ENCODE measurements at regions not wholly inside any gene's neighbourhood (a gene's known extent, or its start where the extent isn't known, plus 50 kb on each side); places are given as distances from the start of the nearest gene placed in this dataset.

DNA sequence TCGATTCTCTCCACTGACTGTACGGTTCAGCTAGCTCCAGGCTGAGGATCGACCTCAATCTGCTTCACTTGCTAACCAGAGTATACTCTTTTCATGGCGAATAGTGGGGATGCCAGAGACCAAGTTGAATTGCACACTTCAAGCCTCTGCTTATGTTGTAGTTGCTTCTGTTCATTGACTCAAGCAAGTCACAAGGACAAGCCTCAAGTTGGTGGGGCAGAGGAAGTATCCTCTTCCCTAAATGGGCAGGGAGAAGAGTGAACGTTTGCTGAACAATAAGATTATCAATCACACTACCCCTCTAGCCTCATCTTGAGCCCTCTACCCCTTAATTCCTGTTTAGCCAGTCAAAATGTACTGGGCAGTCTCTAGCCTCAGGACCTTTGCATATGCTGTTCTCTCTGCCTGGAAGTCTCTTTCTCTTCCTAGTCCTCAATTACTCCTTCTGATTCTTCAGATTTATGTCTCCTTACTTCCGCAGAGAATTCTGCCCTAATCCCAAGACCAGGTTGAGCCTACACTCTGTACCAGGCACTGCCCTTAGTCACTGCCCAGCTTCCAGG, 390.4 kb upstream of the PROK2 start:
- H3K27me3 ChIP-seq (replicated peaks in 1 of 4; ENCODE audit: control insufficient read depth in 3 of 4, extremely low read depth in 1 of 4, insufficient read depth in 3 of 4, low read length in 3 of 4) = no peaks in the 10 kb centered on the region; a peak in 1 of 7 replicates
- FAIRE-seq (no peak), DNase-seq (ENCODE audit: low read depth in 1 of 2, low spot score in 2 of 2) (no peak)
- 84% methylated on average over 6 of the region's 6 CpGs; no CpG with 5 or more reads in 1 of the 2 experiments for WGBS, 2 experiments (ENCODE audit: extremely low coverage in 1 of 2, insufficient coverage in 1 of 2, insufficient read length in 1 of 2, insufficient replicate concordance in 2 of 2, low coverage in 1 of 2, low lambda C conversion rate in 2 of 2, missing lambda C conversion rate in 1 of 2)
- H3K18ac ChIP-seq (ENCODE audit: extremely low read depth, low read length) = no peak overlapping the region
- ChIA-PET POLR2A (ENCODE audit: partially characterized antibody) (no interaction called here), CTCF (ENCODE audit: partially characterized antibody) (interaction anchor here (0.8 kb wide), 1 partner anchor 13 kb away, joined by 3 read pairs; no protein-coding TSS in a partner anchor)
- no peak overlapping the region for H2AFZ ChIP-seq (ENCODE audit: low read length)
- no peak overlapping the region for H3K9ac ChIP-seq (replicated peaks in 1 of 4; ENCODE audit: extremely low read depth in 1 of 4, low read depth in 3 of 4, low read length in 3 of 4)
- no peak overlapping the region for H4K91ac ChIP-seq (replicated peaks; ENCODE audit: insufficient read length, low read length)
- no peaks in the 10 kb centered on the region for H4K20me1 ChIP-seq (replicated peaks in 1 of 2; ENCODE audit: control insufficient read depth in 1 of 2, insufficient read depth in 2 of 2, low read length in 2 of 2)
- no peak overlapping the region for H3K4me3 ChIP-seq (ENCODE audit: extremely low read depth in 1 of 4, insufficient read depth in 2 of 4, low read depth in 3 of 4, low read length in 4 of 4)
- no peaks in the 10 kb centered on the region for H3K79me1 ChIP-seq (ENCODE audit: low read depth, low read length)
- H4K5ac ChIP-seq (ENCODE audit: insufficient read length, low read depth, low read length) = no peak overlapping the region
- no peak overlapping the region for H3K56ac ChIP-seq (replicated peaks; ENCODE audit: insufficient read length, low read depth, low read length)
- no peak overlapping the region for H2BK120ac ChIP-seq (replicated peaks; ENCODE audit: low read depth, low read length)
- H3K79me2 ChIP-seq (ENCODE audit: control insufficient read depth in 1 of 2, insufficient read depth in 2 of 2, low read length in 2 of 2) = no peaks in the 10 kb centered on the region
- no peak overlapping the region for H2AK5ac ChIP-seq (ENCODE audit: low read depth, low read length)
- H2BK12ac ChIP-seq (ENCODE audit: low read depth, low read length) = no peak overlapping the region
- no peak overlapping the region for H3K27ac ChIP-seq (ENCODE audit: low read depth, low read length)
- H3K9me3 ChIP-seq (ENCODE audit: insufficient read depth in 2 of 2, low read depth in 1 of 2, low read length in 1 of 2) = no peaks in the 10 kb centered on the region
- no peaks in the 10 kb centered on the region for H3K23me2 ChIP-seq (ENCODE audit: low read depth, low read length)
- peaks cover 0 to 3% (median 0%) of the 10 kb centered on the region in 4 experiments; a peak in 2 of 7 replicates for H3K4me1 ChIP-seq (replicated peaks in 1 of 4; ENCODE audit: control insufficient read depth in 3 of 4, insufficient read depth in 4 of 4, low read length in 3 of 4)
- no peak overlapping the region for H3K14ac ChIP-seq (ENCODE audit: insufficient read length)
- no peak overlapping the region for H2BK5ac ChIP-seq (ENCODE audit: low read depth, low read length)
- H3K4ac ChIP-seq (replicated peaks; ENCODE audit: insufficient read length, low read depth, low read length) = no peak overlapping the region
- no peak overlapping the region for H3K23ac ChIP-seq (ENCODE audit: insufficient read length)
- H2BK20ac ChIP-seq (ENCODE audit: low read length) = no peak overlapping the region
- no peaks in the 10 kb centered on the region for H3K36me3 ChIP-seq (ENCODE audit: control insufficient read depth in 2 of 4, insufficient read depth in 4 of 4, low read length in 3 of 4)
- peak overlapping the region; percentile 29; the same call in 1 of the 2 replicates for H2BK15ac ChIP-seq (ENCODE audit: low read length)
- no peak overlapping the region for H4K8ac ChIP-seq (ENCODE audit: extremely low read depth, insufficient read depth, low read length)
- H3K4me2 ChIP-seq (ENCODE audit: insufficient read depth in 1 of 2, low read depth in 2 of 2, low read length in 2 of 2) = no peak overlapping the region
- no peak for TF ChIP-seq RBBP5 (IDR thresholded peaks at IDR 0.05; ENCODE audit: borderline replicate concordance, low read depth, low read length)
- TF ChIP-seq PHF8 (conservative IDR thresholded peaks at IDR 0.05; ENCODE audit: low read depth, low read length) = no peak
- TF ChIP-seq, protein P1, sequence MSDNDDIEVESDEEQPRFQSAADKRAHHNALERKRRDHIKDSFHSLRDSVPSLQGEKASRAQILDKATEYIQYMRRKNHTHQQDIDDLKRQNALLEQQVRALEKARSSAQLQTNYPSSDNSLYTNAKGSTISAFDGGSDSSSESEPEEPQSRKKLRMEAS (IDR thresholded peaks at IDR 0.05) = no peak
- no peak for TF ChIP-seq GTF2F1 (IDR thresholded peaks at IDR 0.05; ENCODE audit: borderline replicate concordance, low read depth, low read length)
- no peak for TF ChIP-seq TEAD4 (IDR thresholded peaks at IDR 0.05; ENCODE audit: low read depth, low read length)
- TF ChIP-seq POLR2AphosphoS5 (IDR thresholded peaks at IDR 0.05; ENCODE audit: low read depth, low read length) = no peak
- no peak for TF ChIP-seq EGR1 (IDR thresholded peaks at IDR 0.05; ENCODE audit: borderline replicate concordance, low read depth, low read length)
- no peak for TF ChIP-seq KDM4A (IDR thresholded peaks at IDR 0.05; ENCODE audit: low read depth, low read length, severe bottlenecking)
- TF ChIP-seq NANOG (IDR thresholded peaks at IDR 0.05; ENCODE audit: insufficient read depth, low read depth, low read length, poor library complexity, severe bottlenecking) = no peak
- TF ChIP-seq, protein P2, sequence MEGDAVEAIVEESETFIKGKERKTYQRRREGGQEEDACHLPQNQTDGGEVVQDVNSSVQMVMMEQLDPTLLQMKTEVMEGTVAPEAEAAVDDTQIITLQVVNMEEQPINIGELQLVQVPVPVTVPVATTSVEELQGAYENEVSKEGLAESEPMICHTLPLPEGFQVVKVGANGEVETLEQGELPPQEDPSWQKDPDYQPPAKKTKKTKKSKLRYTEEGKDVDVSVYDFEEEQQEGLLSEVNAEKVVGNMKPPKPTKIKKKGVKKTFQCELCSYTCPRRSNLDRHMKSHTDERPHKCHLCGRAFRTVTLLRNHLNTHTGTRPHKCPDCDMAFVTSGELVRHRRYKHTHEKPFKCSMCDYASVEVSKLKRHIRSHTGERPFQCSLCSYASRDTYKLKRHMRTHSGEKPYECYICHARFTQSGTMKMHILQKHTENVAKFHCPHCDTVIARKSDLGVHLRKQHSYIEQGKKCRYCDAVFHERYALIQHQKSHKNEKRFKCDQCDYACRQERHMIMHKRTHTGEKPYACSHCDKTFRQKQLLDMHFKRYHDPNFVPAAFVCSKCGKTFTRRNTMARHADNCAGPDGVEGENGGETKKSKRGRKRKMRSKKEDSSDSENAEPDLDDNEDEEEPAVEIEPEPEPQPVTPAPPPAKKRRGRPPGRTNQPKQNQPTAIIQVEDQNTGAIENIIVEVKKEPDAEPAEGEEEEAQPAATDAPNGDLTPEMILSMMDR (IDR thresholded peaks at IDR 0.05; ENCODE audit: control extremely low read depth in 1 of 3, insufficient read depth in 1 of 3, low read depth in 1 of 3, low read length in 3 of 3) = no peak
- TF ChIP-seq BCL11A (IDR thresholded peaks at IDR 0.05; ENCODE audit: low read depth in 2 of 2, low read length in 2 of 2) = no peak

Measured in H1 (cell line).